ENCODE measurements at regions not wholly inside any gene's neighbourhood (a gene's known extent, or its start where the extent isn't known, plus 50 kb on each side); places are given as distances from the start of the nearest gene placed in this dataset.

- no peaks in the 10 kb centered on the region for H3K4me1 Mint-ChIP-seq
- Histone ChIP-seq H3K4me3 (ENCODE audit: low read length) (no peak overlapping the region), H3K27ac (ENCODE audit: low read depth, low read length) (no peak overlapping the region), H3K9ac (ENCODE audit: extremely low read depth, low read length, poor library complexity, severe bottlenecking) (no peak overlapping the region), H3K27me3 (ENCODE audit: control insufficient read depth, insufficient read depth, low read length, poor library complexity, severe bottlenecking) (no peaks in the 10 kb centered on the region), H3K36me3 (ENCODE audit: control insufficient read depth, insufficient read depth, low read length) (no peaks in the 10 kb centered on the region), H3K9me3 (ENCODE audit: control insufficient read depth, low read length) (no peaks in the 10 kb centered on the region), H3K4me1 (ENCODE audit: control insufficient read depth, insufficient read depth, low read length) (no peaks in the 10 kb centered on the region)
- H3K9me3 Mint-ChIP-seq: peaks cover 5% of the 10 kb centered on the region
- no peak overlapping the region for H3K27ac Mint-ChIP-seq
- 87 to 94% methylated on average over 2 to 3 of the region's 3 CpGs for WGBS, 2 experiments (ENCODE audit: insufficient coverage in 1 of 2, insufficient read length in 1 of 2)
- H3K36me3 Mint-ChIP-seq (ENCODE audit: low read depth): no peaks in the 10 kb centered on the region
- no peak for DNase-seq
- H3K27me3 Mint-ChIP-seq (ENCODE audit: insufficient read depth): no peaks in the 10 kb centered on the region
- H3K4me3 Mint-ChIP-seq: no peak overlapping the region
- TF ChIP-seq CTCF (conservative IDR thresholded peaks at IDR 0.05): no peak
Measured at GRCh38 chr15:85878828-85879225, 84.1 kb upstream of the KLHL25 start.

GRCh38 chr15:85879334-85880163 lies 84.8 kb upstream of the KLHL25 start:
- Histone ChIP-seq H3K9ac (ENCODE audit: extremely low read depth, low read length, poor library complexity, severe bottlenecking) (no peak overlapping the region), H3K36me3 (ENCODE audit: control insufficient read depth, insufficient read depth, low read length) (no peaks in the 10 kb centered on the region), H3K27ac (ENCODE audit: low read depth, low read length) (no peak overlapping the region), H3K27me3 (ENCODE audit: control insufficient read depth, insufficient read depth, low read length, poor library complexity, severe bottlenecking) (no peaks in the 10 kb centered on the region), H3K9me3 (ENCODE audit: control insufficient read depth, low read length) (no peaks in the 10 kb centered on the region), H3K4me1 (ENCODE audit: control insufficient read depth, insufficient read depth, low read length) (no peaks in the 10 kb centered on the region), H3K4me3 (ENCODE audit: low read length) (no peak overlapping the region)
- Mint-ChIP-seq H3K9me3 (peaks cover 5% of the 10 kb centered on the region), H3K27me3 (ENCODE audit: insufficient read depth) (peaks cover 2% of the 10 kb centered on the region), H3K36me3 (ENCODE audit: low read depth) (no peaks in the 10 kb centered on the region), H3K4me1 (no peaks in the 10 kb centered on the region), H3K4me3 (no peak overlapping the region), H3K27ac (no peak overlapping the region)
- 80 to 86% methylated on average over 14 to 20 of the region's 20 CpGs for WGBS, 2 experiments (ENCODE audit: insufficient coverage in 1 of 2, insufficient read length in 1 of 2)
- peak; percentile 77 for DNase-seq
- TF ChIP-seq CTCF (conservative IDR thresholded peaks at IDR 0.05): no peak

DNA sequence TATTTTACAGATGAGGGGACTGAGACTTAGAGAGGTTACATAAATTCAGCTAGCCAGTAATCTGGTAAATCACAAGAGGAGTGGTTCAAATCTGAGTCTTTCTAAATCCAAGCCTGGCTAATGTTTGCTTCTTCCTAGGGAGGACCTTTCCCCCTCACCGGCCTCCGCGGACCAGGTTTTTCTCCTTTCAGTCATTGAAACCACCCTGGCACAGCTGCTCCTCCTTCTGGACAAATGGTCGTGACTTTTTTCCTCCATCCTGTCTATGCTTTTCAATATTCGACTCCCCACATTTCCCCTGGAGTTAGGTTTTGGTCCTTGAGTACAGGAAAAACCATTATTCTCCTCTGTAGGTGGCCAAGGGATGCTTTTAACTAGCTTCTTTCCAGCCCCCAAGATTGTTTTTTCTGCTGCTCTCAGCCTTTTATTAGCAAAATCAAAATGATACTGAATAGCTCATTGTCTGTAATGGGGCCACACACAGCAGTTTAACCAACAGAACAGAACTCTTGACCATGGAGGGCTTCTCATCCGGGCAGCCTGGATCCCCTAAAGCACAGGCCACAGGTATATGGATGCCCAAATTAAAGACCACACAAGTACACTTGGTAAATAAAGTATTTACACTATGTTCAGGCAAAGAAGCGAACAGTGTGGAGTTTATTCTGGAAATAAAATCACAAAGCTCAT lies 85.9 kb upstream of the KLHL25 start:
- Histone ChIP-seq H3K27ac (ENCODE audit: low read depth, low read length) (no peak overlapping the region), H3K9ac (ENCODE audit: extremely low read depth, low read length, poor library complexity, severe bottlenecking) (no peak overlapping the region), H3K4me1 (ENCODE audit: control insufficient read depth, insufficient read depth, low read length) (no peaks in the 10 kb centered on the region), H3K36me3 (ENCODE audit: control insufficient read depth, insufficient read depth, low read length) (no peaks in the 10 kb centered on the region), H3K9me3 (ENCODE audit: control insufficient read depth, low read length) (no peaks in the 10 kb centered on the region), H3K27me3 (ENCODE audit: control insufficient read depth, insufficient read depth, low read length, poor library complexity, severe bottlenecking) (no peaks in the 10 kb centered on the region), H3K4me3 (ENCODE audit: low read length) (no peak overlapping the region)
- H3K4me1 Mint-ChIP-seq: no peaks in the 10 kb centered on the region
- H3K4me3 Mint-ChIP-seq: no peak overlapping the region
- DNase-seq: no peak
- no peaks in the 10 kb centered on the region for H3K36me3 Mint-ChIP-seq (ENCODE audit: low read depth)
- H3K9me3 Mint-ChIP-seq: peaks cover 5% of the 10 kb centered on the region
- TF ChIP-seq CTCF (conservative IDR thresholded peaks at IDR 0.05): no peak
- H3K27ac Mint-ChIP-seq: no peak overlapping the region
- 81 to 91% methylated on average over 4 to 7 of the region's 7 CpGs for WGBS, 2 experiments (ENCODE audit: insufficient coverage in 1 of 2, insufficient read length in 1 of 2)
- H3K27me3 Mint-ChIP-seq (ENCODE audit: insufficient read depth): peaks cover 6% of the 10 kb centered on the region

Data from endodermal cell (in vitro differentiated cells).